HG02938 (cell line): ENCODE measurements at regions not wholly inside any gene's neighbourhood (a gene's known extent, or its start where the extent isn't known, plus 50 kb on each side); places are given as distances from the start of the nearest gene placed in this dataset.

Experiments used
- ATAC-seq: cut with Tn5 transposase; IDR thresholded peaks from one replicate; pipeline ENCODE4 v1.9.1; 2021; ENCODE audit warnings: mild to moderate bottlenecking, moderate library complexity; ENCODE audit not compliant: unreplicated experiment

GRCh38 chr2:144285324-144285723 lies 234.6 kb downstream of the ZEB2 start:
- no peak for ATAC-seq

- ATAC-seq = no peak
Measured at GRCh38 chr2:144281476-144281875, 238.4 kb downstream of the ZEB2 start.

GRCh38 chr2:144280009-144280408 lies 239.9 kb downstream of the ZEB2 start:
- ATAC-seq = no peak

- ATAC-seq = no peak
Measured at GRCh38 chr2:144279165-144279564, 240.8 kb downstream of the ZEB2 start.

- ATAC-seq = no peak
Measured at GRCh38 chr2:144277622-144278354, 242.1 kb downstream of the ZEB2 start.

GRCh38 chr2:144275340-144275739 lies 244.6 kb downstream of the ZEB2 start:
- no peak for ATAC-seq

GRCh38 chr2:144274131-144274530 lies 245.8 kb downstream of the ZEB2 start:
- ATAC-seq = no peak

GRCh38 chr2:144270951-144271350 lies 249.0 kb downstream of the ZEB2 start:
- ATAC-seq = no peak

GRCh38 chr2:144268036-144268678 lies 251.8 kb downstream of the ZEB2 start:
- no peak for ATAC-seq

GRCh38 chr2:144267239-144267638 lies 252.7 kb downstream of the ZEB2 start:
- peak; percentile 92 for ATAC-seq

- ATAC-seq = no peak
Measured at GRCh38 chr2:144265654-144266053, 254.3 kb downstream of the ZEB2 start.

GRCh38 chr2:144261966-144262365 lies 258.0 kb downstream of the ZEB2 start:
- ATAC-seq = no peak

GRCh38 chr2:144261336-144261735 lies 258.6 kb downstream of the ZEB2 start:
- ATAC-seq = no peak

GRCh38 chr2:144259332-144259731 lies 260.6 kb downstream of the ZEB2 start:
- no peak for ATAC-seq

GRCh38 chr2:144258154-144258553 lies 261.8 kb downstream of the ZEB2 start:
- no peak for ATAC-seq

GRCh38 chr2:144256996-144257707 lies 262.8 kb downstream of the ZEB2 start:
- no peak for ATAC-seq

- ATAC-seq = no peak
Measured at GRCh38 chr2:144254342-144255235, 265.3 kb downstream of the ZEB2 start.

- ATAC-seq = no peak
Measured at GRCh38 chr2:144253743-144254142, 266.2 kb downstream of the ZEB2 start.

GRCh38 chr2:144252694-144253093 lies 267.2 kb downstream of the ZEB2 start:
- ATAC-seq = no peak

- ATAC-seq = no peak
Measured at GRCh38 chr2:144249035-144249637, 270.8 kb downstream of the ZEB2 start.
